ENCODE measurements at regions not wholly inside any gene's neighbourhood (a gene's known extent, or its start where the extent isn't known, plus 50 kb on each side); places are given as distances from the start of the nearest gene placed in this dataset.

DNA sequence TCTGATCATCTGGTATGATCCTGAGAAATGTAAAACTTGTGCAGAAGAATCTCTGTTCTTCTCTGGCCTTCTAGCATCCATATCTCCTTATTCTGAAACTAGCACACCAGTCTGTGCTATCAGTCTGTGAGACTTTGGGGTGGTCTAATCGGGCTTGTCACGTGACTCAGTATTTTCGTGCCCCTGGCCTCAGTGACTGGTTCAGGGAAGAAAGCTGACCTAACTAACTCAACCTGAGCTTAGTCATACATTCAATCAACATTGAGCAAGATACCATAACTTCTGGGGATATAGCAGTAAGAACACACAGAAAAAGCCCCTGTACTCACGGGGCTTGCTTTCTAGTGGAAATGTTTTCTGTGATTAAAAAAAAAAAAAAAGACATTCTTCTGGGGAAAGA is 109.3 kb downstream of the DKK1 start:
- TF ChIP-seq, protein P1, sequence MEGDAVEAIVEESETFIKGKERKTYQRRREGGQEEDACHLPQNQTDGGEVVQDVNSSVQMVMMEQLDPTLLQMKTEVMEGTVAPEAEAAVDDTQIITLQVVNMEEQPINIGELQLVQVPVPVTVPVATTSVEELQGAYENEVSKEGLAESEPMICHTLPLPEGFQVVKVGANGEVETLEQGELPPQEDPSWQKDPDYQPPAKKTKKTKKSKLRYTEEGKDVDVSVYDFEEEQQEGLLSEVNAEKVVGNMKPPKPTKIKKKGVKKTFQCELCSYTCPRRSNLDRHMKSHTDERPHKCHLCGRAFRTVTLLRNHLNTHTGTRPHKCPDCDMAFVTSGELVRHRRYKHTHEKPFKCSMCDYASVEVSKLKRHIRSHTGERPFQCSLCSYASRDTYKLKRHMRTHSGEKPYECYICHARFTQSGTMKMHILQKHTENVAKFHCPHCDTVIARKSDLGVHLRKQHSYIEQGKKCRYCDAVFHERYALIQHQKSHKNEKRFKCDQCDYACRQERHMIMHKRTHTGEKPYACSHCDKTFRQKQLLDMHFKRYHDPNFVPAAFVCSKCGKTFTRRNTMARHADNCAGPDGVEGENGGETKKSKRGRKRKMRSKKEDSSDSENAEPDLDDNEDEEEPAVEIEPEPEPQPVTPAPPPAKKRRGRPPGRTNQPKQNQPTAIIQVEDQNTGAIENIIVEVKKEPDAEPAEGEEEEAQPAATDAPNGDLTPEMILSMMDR (IDR thresholded peaks at IDR 0.05), result no peak

DNA sequence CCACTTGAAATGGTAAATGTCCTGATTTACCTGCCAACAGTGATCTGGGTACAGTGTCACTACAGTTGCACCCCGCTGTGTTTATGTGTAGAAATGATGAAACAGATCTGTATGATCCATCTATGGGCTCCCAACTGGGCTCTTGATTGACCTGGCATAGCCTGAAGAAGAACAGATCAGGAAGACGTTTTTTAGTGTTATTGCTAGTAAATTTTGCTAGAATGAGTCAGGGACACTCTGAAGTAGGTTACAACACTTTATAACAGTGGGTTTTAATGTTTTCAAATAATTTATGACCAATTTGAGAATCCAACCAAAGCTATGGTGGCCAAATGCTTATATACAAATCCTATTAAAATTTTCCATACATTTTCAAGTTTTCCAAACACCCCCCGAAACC is 110.3 kb downstream of the DKK1 start:
- TF ChIP-seq, protein P1 (IDR thresholded peaks at IDR 0.05), result no peak

DNA sequence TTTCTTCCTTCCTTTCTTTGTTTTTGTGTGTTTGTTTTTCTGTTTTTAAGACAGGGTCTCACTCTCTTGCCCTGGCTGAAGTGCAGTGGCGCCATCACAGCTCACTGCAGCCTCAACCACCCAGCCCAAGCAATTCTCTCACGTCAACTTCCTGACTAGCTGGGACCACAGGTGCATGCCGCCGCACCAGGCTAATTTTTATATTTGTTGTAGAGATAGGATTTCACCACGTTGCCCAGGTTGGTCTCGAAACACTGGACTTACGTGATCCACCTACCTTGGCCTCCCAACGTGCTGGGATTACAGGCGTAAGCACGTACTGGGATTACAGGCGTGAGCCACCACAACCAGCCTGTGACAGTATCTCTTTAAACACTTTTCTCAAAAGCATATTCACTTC is 120.7 kb downstream of the DKK1 start:
- TF ChIP-seq, protein P1 (IDR thresholded peaks at IDR 0.05), result no peak

DNA sequence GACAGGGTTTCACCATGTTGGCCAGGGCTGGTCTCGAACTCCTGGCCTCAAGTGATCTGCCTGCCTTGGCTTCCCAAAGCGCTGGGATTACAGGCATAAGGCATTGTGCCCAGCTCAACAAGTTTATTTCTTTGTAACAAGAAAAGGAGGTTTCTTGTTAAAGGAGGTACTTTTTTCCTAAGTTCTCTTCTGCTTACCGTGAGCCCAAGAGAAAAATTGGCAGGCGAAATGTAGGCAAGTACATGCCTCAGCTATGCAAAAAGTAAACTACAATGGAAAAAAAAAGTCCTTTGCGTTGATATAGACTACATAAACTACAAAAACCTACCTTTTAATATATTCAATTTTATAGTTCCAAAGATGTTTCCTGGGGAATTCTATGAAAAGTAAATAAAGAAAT is 122.6 kb downstream of the DKK1 start:
- TF ChIP-seq, protein P1 (IDR thresholded peaks at IDR 0.05), result no peak

DNA sequence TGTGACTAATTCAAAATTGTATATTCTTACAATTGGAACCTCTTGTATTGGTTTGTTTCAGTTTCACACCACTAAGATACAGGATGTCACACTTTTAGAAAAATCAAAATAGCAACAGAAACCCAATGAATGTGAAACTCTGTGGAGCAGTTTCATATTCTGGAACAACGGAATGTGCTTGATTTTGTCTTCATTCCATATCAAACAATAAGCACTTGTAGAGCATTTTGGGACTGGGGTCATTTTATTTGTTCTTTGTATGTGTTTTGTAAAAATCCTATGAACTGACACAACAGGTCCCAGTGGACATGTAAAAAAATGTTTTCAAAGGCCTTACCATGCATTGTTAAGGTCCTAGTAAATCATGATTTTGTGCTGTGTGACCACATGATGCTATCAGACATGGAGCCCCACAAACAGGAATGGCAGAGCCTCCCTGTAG is 123.1 kb downstream of the DKK1 start:
- TF ChIP-seq, protein P1 (IDR thresholded peaks at IDR 0.05), result no peak

DNA sequence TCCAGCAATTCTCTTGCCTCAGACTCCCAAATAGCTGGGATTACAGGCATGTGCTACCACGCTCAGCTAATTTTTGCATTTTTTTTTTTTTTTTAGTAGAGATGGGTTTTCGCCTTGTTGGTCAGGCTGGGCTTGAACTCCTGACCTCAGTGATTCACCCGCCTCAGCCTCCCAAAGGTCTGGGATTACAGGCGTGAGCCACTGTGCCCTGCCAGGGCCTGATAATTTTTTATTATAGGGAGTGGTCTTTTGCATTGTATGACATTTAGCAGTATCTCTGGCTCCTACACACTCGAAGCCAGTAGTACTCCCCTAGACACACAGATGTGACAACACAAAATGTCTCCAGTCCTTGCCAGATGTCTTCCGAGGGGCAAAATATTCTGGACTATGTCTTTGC is 124.0 kb downstream of the DKK1 start:
- TF ChIP-seq, protein P1 (IDR thresholded peaks at IDR 0.05), result no peak

DNA sequence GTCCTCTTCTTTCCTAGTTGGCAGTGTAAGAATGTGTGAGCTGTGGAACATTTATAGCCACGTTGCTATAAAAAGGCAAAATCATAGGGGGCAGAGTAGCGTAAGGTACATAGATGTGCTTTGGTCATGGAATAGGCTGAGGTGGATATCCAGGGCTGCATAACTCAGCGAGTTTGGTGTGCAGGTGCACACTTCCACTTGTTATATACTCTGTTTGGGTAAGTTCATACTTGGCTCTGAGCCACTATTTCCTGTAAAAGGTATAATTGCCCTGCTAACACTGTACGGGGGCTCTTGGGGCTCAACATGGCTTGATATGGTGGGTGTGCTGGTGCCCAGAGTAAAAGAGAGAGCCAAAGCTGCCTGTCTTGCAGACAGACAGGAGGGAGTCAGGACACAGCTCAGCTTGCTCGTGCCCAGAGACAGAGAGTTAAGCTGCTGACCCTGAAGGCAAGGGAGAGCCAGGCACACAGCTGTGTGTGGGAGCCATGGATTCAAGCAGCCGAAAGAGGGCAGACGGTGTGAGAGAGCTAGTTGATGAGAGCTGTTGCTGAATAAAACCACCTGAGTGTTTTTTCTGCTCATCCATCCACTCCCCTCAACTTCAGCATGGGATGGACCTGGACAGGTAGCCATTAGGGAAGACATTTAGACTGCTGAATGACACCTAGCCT is 126.7 kb downstream of the DKK1 start:
- TF ChIP-seq, protein P1 (IDR thresholded peaks at IDR 0.05), result no peak

DNA sequence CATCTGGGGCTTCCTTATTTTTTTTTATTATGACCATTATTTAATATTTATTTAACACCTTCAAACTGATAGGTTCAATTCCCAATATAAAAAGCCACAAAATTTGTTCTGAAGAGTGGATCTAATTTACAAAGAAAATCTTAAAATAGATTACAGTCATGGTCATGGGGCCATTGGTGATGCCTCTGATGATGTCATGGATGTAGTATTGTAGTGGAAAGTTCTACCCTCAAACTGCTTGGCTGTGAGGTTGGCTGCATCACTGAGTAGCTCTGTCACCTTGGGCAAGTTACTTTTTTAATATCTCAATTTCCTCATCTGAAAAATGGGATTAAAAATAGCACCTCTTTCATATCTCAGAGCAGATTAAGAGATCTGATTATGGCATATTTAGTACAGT is 128.5 kb downstream of the DKK1 start:
- TF ChIP-seq, protein P1 (IDR thresholded peaks at IDR 0.05), result no peak
